NT2/D1 (cell line): ENCODE measurements at regions not wholly inside any gene's neighbourhood (a gene's known extent, or its start where the extent isn't known, plus 50 kb on each side); places are given as distances from the start of the nearest gene placed in this dataset.

ENCODE experiments used
- DNase-seq: peaks from one replicate; pipeline ENCODE4 v3.0.0-alpha.2; 2011; ENCODE audit warnings: low read depth, low spot score
- H3K27me3 ChIP-seq: 2 replicates; pipeline ENCODE4 v1.6.0; 2011; ENCODE audit warnings: mild to moderate bottlenecking; ENCODE audit not compliant: insufficient read length, insufficient read depth
- H3K36me3 ChIP-seq: 2 replicates; pipeline ENCODE4 v1.6.1; 2011; ENCODE audit warnings: mild to moderate bottlenecking, low read length, mixed read lengths; ENCODE audit not compliant: insufficient read depth, insufficient read length
- H3K4me1 ChIP-seq: 2 replicates; pipeline ENCODE4 v1.5.1; 2011; ENCODE audit not compliant: insufficient read depth, insufficient read length
- H3K4me3 ChIP-seq: 2 replicates; pipeline ENCODE4 v1.5.1; 2011; ENCODE audit warnings: low read depth; ENCODE audit not compliant: insufficient read length
- H3K9ac ChIP-seq: 2 replicates; pipeline ENCODE4 v1.6.0; 2011; ENCODE audit warnings: low read depth; ENCODE audit not compliant: insufficient read length
- H3K9me3 ChIP-seq: 2 replicates; pipeline ENCODE4 v1.5.1; 2011; ENCODE audit warnings: mild to moderate bottlenecking, low read length; ENCODE audit not compliant: insufficient read depth
- SUZ12 ChIP-seq: IDR thresholded peaks from 2 replicates; pipeline ENCODE4 v1.6.1; 2011; ENCODE audit not compliant: insufficient read length, insufficient read depth; ENCODE audit errors: extremely low read depth
- YY1 ChIP-seq: IDR thresholded peaks from 2 replicates; pipeline ENCODE4 v1.6.1; 2011; ENCODE audit not compliant: insufficient read length, insufficient read depth
- ZNF274 ChIP-seq: IDR thresholded peaks from 2 replicates; pipeline ENCODE4 v1.6.1; 2011; ENCODE audit warnings: mild to moderate bottlenecking, low read depth, low read length

- Histone ChIP-seq H3K27me3 (no peaks in the 10 kb centered on the region), H3K36me3 (no peaks in the 10 kb centered on the region), H3K4me3 (no peak overlapping the region), H3K9ac (no peak overlapping the region), H3K4me1 (no peaks in the 10 kb centered on the region), H3K9me3 (no peaks in the 10 kb centered on the region)
- DNase-seq: no peak
- no peak for TF ChIP-seq YY1
These were observed 199.2 kb upstream of the ESRRG start for GRCh38 chr1:216922406-216922805.

GRCh38 chr1:216921866-216922265 is 198.6 kb upstream of the ESRRG start:
- TF ChIP-seq ZNF274 (no peak), SUZ12 (no peak), YY1 (no peak)
- Histone ChIP-seq H3K9me3 (no peaks in the 10 kb centered on the region), H3K4me3 (no peak overlapping the region), H3K36me3 (no peaks in the 10 kb centered on the region), H3K4me1 (no peaks in the 10 kb centered on the region), H3K9ac (no peak overlapping the region), H3K27me3 (no peaks in the 10 kb centered on the region)
- DNase-seq: no peak

GRCh38 chr1:216919060-216919970 is 196.1 kb upstream of the ESRRG start:
- H3K4me3 ChIP-seq: no peak overlapping the region
- H3K27me3 ChIP-seq: no peaks in the 10 kb centered on the region
- no peaks in the 10 kb centered on the region for H3K9me3 ChIP-seq
- no peaks in the 10 kb centered on the region for H3K4me1 ChIP-seq
- TF ChIP-seq ZNF274 (no peak), YY1 (no peak), SUZ12 (no peak)
- H3K36me3 ChIP-seq: no peaks in the 10 kb centered on the region
- DNase-seq: no peak
- no peak overlapping the region for H3K9ac ChIP-seq

- H3K4me1 ChIP-seq: no peaks in the 10 kb centered on the region
- no peaks in the 10 kb centered on the region for H3K9me3 ChIP-seq
- no peak for DNase-seq
- H3K9ac ChIP-seq: no peak overlapping the region
- H3K36me3 ChIP-seq: no peaks in the 10 kb centered on the region
- no peak overlapping the region for H3K4me3 ChIP-seq
- no peaks in the 10 kb centered on the region for H3K27me3 ChIP-seq
- TF ChIP-seq SUZ12: no peak
These were observed 193.7 kb upstream of the ESRRG start for GRCh38 chr1:216916890-216917438.

GRCh38 chr1:216914974-216915373 is 191.7 kb upstream of the ESRRG start:
- Histone ChIP-seq H3K9ac (no peak overlapping the region), H3K27me3 (no peaks in the 10 kb centered on the region), H3K4me3 (no peak overlapping the region), H3K9me3 (no peaks in the 10 kb centered on the region), H3K4me1 (no peaks in the 10 kb centered on the region), H3K36me3 (no peaks in the 10 kb centered on the region)
- DNase-seq: no peak
- TF ChIP-seq ZNF274 (no peak), YY1 (no peak), SUZ12 (no peak)

GRCh38 chr1:216913976-216914375 is 190.7 kb upstream of the ESRRG start:
- H3K9ac ChIP-seq: no peak overlapping the region
- no peak overlapping the region for H3K4me3 ChIP-seq
- H3K36me3 ChIP-seq: no peaks in the 10 kb centered on the region
- TF ChIP-seq ZNF274 (no peak), SUZ12 (no peak), YY1 (no peak)
- no peaks in the 10 kb centered on the region for H3K27me3 ChIP-seq
- H3K9me3 ChIP-seq: no peaks in the 10 kb centered on the region
- no peak for DNase-seq
- H3K4me1 ChIP-seq: no peaks in the 10 kb centered on the region

- Histone ChIP-seq H3K9ac (no peak overlapping the region), H3K9me3 (no peaks in the 10 kb centered on the region), H3K27me3 (no peaks in the 10 kb centered on the region), H3K4me1 (no peaks in the 10 kb centered on the region), H3K36me3 (no peaks in the 10 kb centered on the region), H3K4me3 (no peak overlapping the region)
- no peak for TF ChIP-seq YY1
- TF ChIP-seq ZNF274: no peak
- no peak for TF ChIP-seq SUZ12
- no peak for DNase-seq
These were observed 187.0 kb upstream of the ESRRG start for GRCh38 chr1:216910081-216910840.
